ENCODE measurements at regions not wholly inside any gene's neighbourhood (a gene's known extent, or its start where the extent isn't known, plus 50 kb on each side); places are given as distances from the start of the nearest gene placed in this dataset.

- H3K36me3 Mint-ChIP-seq (ENCODE audit: low read depth) = no peaks in the 10 kb centered on the region
- no peak overlapping the region for H3K27ac Mint-ChIP-seq
- peaks cover 12% of the 10 kb centered on the region for H3K4me1 Mint-ChIP-seq
- no peaks in the 10 kb centered on the region for H3K27me3 Mint-ChIP-seq
- no peak for ATAC-seq
- DNase-seq = no peak
- H3K4me3 Mint-ChIP-seq = no peak overlapping the region
- H3K9me3 Mint-ChIP-seq = peaks cover 5% of the 10 kb centered on the region
These were observed 268.2 kb downstream of the PTEN start for GRCh38 chr10:88131511-88132139.

GRCh38 chr10:88136712-88137111 is 273.3 kb downstream of the PTEN start:
- Mint-ChIP-seq H3K9me3 (peaks cover 5% of the 10 kb centered on the region), H3K27ac (no peak overlapping the region), H3K27me3 (no peaks in the 10 kb centered on the region), H3K4me3 (no peak overlapping the region), H3K4me1 (peaks cover 35% of the 10 kb centered on the region), H3K36me3 (ENCODE audit: low read depth) (no peaks in the 10 kb centered on the region)
- ATAC-seq (no peak), DNase-seq (no peak)

- DNase-seq (no peak), ATAC-seq (peak; percentile 94)
- Mint-ChIP-seq H3K36me3 (ENCODE audit: low read depth) (no peaks in the 10 kb centered on the region), H3K4me3 (no peak overlapping the region), H3K4me1 (peaks cover 35% of the 10 kb centered on the region), H3K9me3 (peaks cover 5% of the 10 kb centered on the region), H3K27me3 (no peaks in the 10 kb centered on the region), H3K27ac (peak overlapping the region; percentile 81)
These were observed 275.0 kb downstream of the PTEN start for GRCh38 chr10:88138319-88138848.

- Mint-ChIP-seq H3K9me3 (peaks cover 9% of the 10 kb centered on the region), H3K4me3 (no peak overlapping the region), H3K27ac (no peak overlapping the region), H3K36me3 (ENCODE audit: low read depth) (peaks cover 3% of the 10 kb centered on the region), H3K4me1 (peaks cover 6% of the 10 kb centered on the region), H3K27me3 (no peaks in the 10 kb centered on the region)
- no peak for ATAC-seq
- DNase-seq = no peak
These were observed 283.8 kb downstream of the PTEN start for GRCh38 chr10:88147000-88147798.

- H3K4me3 Mint-ChIP-seq = no peak overlapping the region
- H3K36me3 Mint-ChIP-seq (ENCODE audit: low read depth) = peaks cover 8% of the 10 kb centered on the region
- no peak overlapping the region for H3K27ac Mint-ChIP-seq
- no peak for ATAC-seq
- no peaks in the 10 kb centered on the region for H3K27me3 Mint-ChIP-seq
- peaks cover 17% of the 10 kb centered on the region for H3K9me3 Mint-ChIP-seq
- peaks cover 19% of the 10 kb centered on the region for H3K4me1 Mint-ChIP-seq
- no peak for DNase-seq
These were observed 286.5 kb downstream of the PTEN start for GRCh38 chr10:88149906-88150305.

- Mint-ChIP-seq H3K36me3 (ENCODE audit: low read depth) (peaks cover 8% of the 10 kb centered on the region), H3K4me3 (no peak overlapping the region), H3K27me3 (no peaks in the 10 kb centered on the region), H3K4me1 (peaks cover 19% of the 10 kb centered on the region), H3K9me3 (peaks cover 17% of the 10 kb centered on the region), H3K27ac (no peak overlapping the region)
- no peak for ATAC-seq
- DNase-seq = no peak
These were observed 286.9 kb downstream of the PTEN start for GRCh38 chr10:88150339-88150738.

DNA sequence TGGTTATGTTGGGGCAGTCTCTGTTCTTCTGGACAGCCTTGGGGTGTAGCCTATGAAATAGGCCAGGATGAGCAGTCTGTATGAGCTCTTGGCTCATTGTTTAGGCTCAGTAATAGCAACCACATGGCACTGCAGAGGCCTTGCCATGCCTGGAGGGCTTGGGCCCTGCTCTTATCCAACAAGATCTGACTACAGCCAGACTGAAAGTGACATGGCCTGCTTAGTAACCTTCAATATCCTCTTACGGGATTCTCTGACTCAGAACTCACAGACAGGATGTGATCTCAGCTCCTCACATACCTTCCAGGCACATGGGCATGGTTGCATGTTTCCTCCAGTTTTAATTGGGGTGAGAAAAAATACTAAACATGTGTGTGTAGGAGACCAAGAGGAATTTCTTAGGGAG is 289.3 kb downstream of the PTEN start:
- Mint-ChIP-seq H3K27ac (peak overlapping the region; percentile 92), H3K36me3 (ENCODE audit: low read depth) (peaks cover 8% of the 10 kb centered on the region), H3K4me1 (peaks cover 22% of the 10 kb centered on the region), H3K4me3 (no peak overlapping the region), H3K9me3 (peaks cover 17% of the 10 kb centered on the region), H3K27me3 (no peaks in the 10 kb centered on the region)
- peak; percentile 44 for DNase-seq
- ATAC-seq = peak; percentile 99

- Mint-ChIP-seq H3K27me3 (no peaks in the 10 kb centered on the region), H3K9me3 (peaks cover 17% of the 10 kb centered on the region), H3K36me3 (ENCODE audit: low read depth) (peaks cover 8% of the 10 kb centered on the region), H3K4me3 (no peak overlapping the region), H3K27ac (no peak overlapping the region), H3K4me1 (peaks cover 26% of the 10 kb centered on the region)
- no peak for DNase-seq
- ATAC-seq = no peak
These were observed 291.3 kb downstream of the PTEN start for GRCh38 chr10:88154596-88155250.

GRCh38 chr10:88156341-88156740 is 292.9 kb downstream of the PTEN start:
- Mint-ChIP-seq H3K9me3 (peaks cover 16% of the 10 kb centered on the region), H3K4me3 (no peak overlapping the region), H3K36me3 (ENCODE audit: low read depth) (peaks cover 8% of the 10 kb centered on the region), H3K4me1 (peaks cover 26% of the 10 kb centered on the region), H3K27ac (no peak overlapping the region), H3K27me3 (no peaks in the 10 kb centered on the region)
- DNase-seq (no peak), ATAC-seq (no peak)

DNA sequence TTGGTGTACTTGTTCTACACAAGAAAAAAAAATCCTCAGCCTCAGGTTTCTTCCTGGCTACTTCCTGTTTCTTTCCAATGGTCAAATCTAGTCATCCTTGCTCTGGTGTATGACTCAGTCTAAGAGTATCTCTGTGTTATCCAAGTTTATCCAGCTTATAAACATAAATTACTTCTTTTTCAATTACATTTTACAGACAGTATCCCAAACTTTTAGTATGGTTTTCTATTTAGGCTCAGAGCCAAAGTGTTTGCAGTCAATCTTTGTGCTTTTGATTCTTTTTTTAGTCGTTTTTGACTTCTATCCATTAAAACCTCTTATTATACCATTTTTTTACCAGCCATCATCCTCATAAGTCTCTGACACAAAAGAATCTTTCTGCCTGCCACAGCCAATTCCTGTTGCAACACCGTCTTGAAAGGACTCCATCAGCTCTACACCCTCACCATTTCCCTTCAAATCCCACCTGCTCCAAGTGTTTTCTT is 294.6 kb downstream of the PTEN start:
- Mint-ChIP-seq H3K27ac (no peak overlapping the region), H3K4me1 (peaks cover 20% of the 10 kb centered on the region)
- no peak for ATAC-seq

GRCh38 chr10:88158526-88159122 is 295.2 kb downstream of the PTEN start:
- peaks cover 18% of the 10 kb centered on the region for H3K4me1 Mint-ChIP-seq
- DNase-seq (no peak), ATAC-seq (no peak)
- H3K27ac Mint-ChIP-seq = no peak overlapping the region
- H3K9me3 Mint-ChIP-seq = peaks cover 4% of the 10 kb centered on the region
- no peak overlapping the region for H3K4me3 Mint-ChIP-seq
- no peaks in the 10 kb centered on the region for H3K36me3 Mint-ChIP-seq (ENCODE audit: low read depth)
- H3K27me3 Mint-ChIP-seq = no peaks in the 10 kb centered on the region

More for the DNA sequence above, 294.6 kb downstream of the PTEN start:
- DNase-seq = no peak
- Mint-ChIP-seq H3K36me3 (ENCODE audit: low read depth) (no peaks in the 10 kb centered on the region), H3K4me3 (no peak overlapping the region), H3K27me3 (no peaks in the 10 kb centered on the region), H3K9me3 (peaks cover 8% of the 10 kb centered on the region)

GRCh38 chr10:88159127-88159829 is 295.9 kb downstream of the PTEN start:
- ATAC-seq (no peak), DNase-seq (no peak)
- H3K27ac Mint-ChIP-seq = no peak overlapping the region
- H3K4me1 Mint-ChIP-seq = peaks cover 18% of the 10 kb centered on the region
- peaks cover 4% of the 10 kb centered on the region for H3K9me3 Mint-ChIP-seq
- H3K36me3 Mint-ChIP-seq (ENCODE audit: low read depth) = no peaks in the 10 kb centered on the region
- H3K4me3 Mint-ChIP-seq = no peak overlapping the region
- H3K27me3 Mint-ChIP-seq = no peaks in the 10 kb centered on the region

GRCh38 chr10:88161070-88161469 is 297.6 kb downstream of the PTEN start:
- Mint-ChIP-seq H3K4me3 (no peak overlapping the region), H3K36me3 (ENCODE audit: low read depth) (no peaks in the 10 kb centered on the region), H3K27me3 (no peaks in the 10 kb centered on the region), H3K9me3 (peaks cover 4% of the 10 kb centered on the region), H3K27ac (no peak overlapping the region), H3K4me1 (peaks cover 22% of the 10 kb centered on the region)
- ATAC-seq = no peak
- no peak for DNase-seq

DNA sequence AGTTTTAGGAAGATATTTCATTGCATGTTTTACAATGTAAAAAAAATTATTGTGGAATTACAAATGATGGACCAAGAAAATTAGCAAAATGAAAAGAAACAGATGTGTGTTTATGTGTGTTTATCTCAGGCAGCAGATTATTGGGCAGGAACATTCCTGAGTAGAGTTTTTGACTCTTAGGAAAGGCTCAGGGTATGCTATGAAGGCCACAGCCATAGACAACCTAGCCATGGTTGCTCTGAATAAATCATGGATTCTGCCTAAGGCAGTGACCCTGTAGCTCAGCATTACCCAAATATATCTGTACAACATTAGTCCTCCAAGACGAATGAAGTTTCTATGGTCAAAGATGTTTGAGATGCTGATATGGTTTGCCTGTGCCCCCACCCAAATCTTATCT is 298.3 kb downstream of the PTEN start:
- Mint-ChIP-seq H3K27me3 (no peaks in the 10 kb centered on the region), H3K4me3 (no peak overlapping the region)
- ATAC-seq = no peak

More for the DNA sequence above, 298.3 kb downstream of the PTEN start:
- H3K36me3 Mint-ChIP-seq (ENCODE audit: low read depth) = no peaks in the 10 kb centered on the region
- H3K4me1 Mint-ChIP-seq = peaks cover 25% of the 10 kb centered on the region
- H3K9me3 Mint-ChIP-seq = peaks cover 4% of the 10 kb centered on the region
- no peak overlapping the region for H3K27ac Mint-ChIP-seq
- no peak for DNase-seq
